HG02885 (cell line): ENCODE measurements at regions not wholly inside any gene's neighbourhood (a gene's known extent, or its start where the extent isn't known, plus 50 kb on each side); places are given as distances from the start of the nearest gene placed in this dataset.

Experiments
- ATAC-seq: cut with Tn5 transposase; IDR thresholded peaks from one replicate; pipeline ENCODE4 v1.9.1; 2021; ENCODE audit warnings: mild to moderate bottlenecking; ENCODE audit not compliant: unreplicated experiment, poor library complexity

DNA sequence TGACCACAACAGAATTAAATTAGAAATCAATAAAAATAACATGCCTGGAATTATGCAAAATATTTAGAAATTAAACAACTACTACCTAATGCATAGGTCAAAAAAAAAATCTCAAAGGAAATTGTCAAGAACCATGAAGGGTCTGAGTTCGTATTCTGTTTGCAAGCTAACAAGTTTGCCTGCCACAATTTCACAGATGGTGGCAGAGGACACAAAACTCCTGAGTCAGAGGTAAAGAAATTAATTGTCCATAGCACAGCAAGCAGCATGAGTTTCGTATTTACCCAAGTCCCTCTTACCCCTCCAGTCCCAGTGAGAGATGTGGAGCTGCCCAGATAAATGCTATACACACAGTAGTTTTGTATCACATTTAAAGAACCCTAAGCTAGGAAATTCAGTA is 675.9 kb downstream of the UQCRFS1 start:
- ATAC-seq, result no peak

DNA sequence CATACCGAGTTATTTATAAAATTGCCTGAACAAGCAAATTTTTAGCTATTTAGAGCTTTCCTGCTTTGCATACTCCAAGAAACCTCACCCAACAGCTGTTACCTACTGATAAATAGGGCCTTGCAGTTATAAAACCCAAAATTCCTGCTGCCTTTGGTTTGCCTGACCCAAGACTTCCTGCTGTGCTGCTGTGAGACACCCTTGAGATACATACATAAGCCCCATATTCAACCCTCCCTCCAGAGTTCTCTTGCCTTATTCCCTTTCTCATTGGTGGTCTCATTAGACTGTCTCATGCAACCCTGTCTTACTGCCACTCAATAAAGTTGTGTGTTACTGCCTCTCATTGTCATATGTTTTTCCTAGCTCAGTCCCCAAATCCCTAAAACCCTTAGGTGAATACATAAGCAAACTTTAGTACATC is 677.6 kb downstream of the UQCRFS1 start:
- ATAC-seq, result no peak

DNA sequence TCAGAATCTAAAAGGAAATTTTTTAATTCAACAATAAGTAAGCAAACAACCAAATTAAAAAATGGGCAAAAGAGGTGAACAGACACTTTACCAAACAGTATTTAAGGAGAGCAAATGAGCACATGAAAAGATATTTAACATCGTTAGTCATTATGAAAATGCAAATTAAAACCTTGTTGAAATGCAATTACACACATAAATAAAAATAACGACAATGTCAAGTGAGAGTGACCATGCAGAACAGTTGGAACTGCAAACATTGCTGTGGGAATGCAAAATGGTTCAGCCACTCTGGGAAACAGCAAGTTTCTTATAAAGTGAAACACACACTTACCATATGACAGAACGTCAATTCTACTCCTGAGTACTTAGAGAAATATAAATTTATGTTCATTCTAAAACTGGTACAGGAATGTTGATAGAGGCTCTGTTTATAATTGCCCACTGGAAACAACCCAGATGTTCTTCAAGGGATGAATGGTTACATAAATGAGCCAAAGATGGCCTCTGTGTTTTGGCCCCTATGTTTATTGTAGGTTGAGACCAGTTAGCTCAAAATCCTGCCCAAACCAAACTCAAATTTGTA is 678.1 kb downstream of the UQCRFS1 start:
- ATAC-seq, result no peak

DNA sequence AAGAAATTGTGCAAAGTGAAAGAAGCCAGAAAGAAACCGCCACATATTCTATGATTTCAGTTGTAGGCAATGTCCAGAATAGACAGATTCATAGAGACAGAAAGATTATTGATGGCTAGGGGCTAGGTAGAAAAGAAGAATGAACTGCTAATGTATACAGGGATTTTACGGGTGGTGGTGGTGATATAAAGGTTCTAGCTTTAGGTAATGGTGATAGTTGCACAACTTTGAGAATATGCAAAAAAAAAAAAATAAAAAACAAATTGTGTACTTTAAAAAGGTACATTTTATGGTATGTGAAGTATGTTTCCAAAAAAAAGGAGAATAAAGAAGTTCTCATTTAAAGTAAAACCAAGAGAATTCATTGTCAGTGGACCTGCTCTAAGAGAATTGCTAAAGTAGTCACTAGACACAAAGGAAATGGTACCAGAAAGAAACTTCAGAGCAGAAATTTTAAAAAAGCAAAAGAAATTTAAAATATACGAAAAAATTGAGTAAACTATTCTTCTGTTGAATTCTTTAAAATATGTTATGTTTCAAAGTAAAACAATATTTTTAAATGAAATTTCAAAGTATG is 680.1 kb downstream of the UQCRFS1 start:
- no peak for ATAC-seq

DNA sequence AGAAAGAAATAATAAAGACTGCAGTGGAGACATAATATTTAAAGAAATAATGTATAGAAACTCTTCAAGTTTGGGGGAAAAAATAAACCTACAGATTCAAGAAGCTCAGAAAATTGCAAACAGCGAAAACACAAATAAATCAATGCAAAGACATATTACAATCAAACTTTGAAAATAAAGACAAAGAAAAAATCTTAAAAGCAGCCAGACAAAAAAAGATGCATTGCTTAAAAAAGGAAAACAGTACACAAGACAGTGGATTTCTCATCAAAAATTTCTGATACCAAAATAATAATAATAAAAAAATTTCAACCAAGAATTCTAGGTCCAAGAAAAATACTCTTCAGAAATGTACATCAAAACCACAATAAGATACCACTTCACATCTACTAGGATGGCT is 681.0 kb downstream of the UQCRFS1 start:
- no peak for ATAC-seq

DNA sequence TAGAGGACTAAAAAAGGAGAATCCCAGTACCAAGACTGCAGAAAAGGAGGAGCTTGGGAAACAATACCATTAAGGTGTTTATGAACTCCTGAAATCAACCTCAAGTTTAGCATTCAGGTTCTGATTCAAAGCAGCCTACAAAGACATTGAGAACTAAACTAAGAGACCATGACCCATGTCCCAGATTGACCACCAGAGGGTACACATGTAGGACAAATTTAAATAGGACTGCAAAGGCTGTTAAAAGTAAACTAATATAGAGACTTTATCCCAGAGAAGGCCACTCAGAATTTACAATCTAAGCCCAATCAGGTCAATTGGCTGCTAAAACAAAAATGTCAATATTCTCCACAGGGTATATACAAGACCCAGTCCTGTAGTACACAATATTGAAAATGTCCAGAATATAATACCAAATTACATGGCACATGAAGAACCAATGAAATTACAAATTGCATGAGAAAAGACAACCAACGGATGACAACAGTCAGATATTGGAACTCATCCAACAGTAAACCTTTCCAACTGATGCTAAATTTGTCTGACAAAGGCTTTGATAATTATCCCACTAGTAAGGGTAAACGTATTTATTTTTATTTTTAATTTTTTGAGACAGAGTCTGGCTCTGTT is 682.4 kb downstream of the UQCRFS1 start:
- no peak for ATAC-seq

DNA sequence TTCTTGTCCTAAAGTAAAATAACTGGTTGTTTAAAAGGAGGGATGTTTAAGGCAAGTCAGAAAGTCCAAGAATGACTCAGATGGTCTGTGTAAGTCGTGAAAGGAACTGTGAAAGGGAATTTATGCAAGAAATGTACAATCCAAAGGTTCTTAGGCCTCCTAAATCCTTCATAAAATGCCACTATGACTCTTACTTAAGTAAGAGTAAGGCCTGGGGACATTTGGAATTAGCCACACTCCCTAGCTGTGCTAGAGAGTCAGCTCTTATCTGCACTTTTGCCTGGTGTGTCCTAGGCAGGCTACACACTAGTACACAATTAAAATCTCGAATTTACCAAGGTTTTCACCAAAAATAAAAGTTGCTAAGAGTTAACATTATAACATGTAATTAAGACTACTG is 686.9 kb downstream of the UQCRFS1 start:
- no peak for ATAC-seq

DNA sequence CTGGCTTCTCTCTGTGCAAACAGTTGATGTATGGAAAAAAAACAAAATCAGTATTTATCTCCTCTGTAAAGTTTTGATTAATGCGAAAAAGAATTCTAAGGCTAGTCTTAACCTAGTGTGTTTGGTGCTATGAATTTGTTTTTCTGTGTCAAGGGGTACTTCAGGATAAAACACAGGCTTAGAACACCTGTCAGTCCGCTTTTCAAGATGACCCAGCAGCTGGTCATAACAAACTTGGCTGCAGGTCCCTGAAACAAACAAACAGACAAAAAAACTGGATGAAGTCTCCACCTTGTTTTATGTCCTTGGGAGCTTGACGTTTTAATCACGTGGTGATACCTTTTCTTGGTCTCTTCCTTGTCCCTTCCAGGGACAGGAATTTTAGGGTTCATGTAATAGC is 689.3 kb downstream of the UQCRFS1 start:
- ATAC-seq, result no peak

DNA sequence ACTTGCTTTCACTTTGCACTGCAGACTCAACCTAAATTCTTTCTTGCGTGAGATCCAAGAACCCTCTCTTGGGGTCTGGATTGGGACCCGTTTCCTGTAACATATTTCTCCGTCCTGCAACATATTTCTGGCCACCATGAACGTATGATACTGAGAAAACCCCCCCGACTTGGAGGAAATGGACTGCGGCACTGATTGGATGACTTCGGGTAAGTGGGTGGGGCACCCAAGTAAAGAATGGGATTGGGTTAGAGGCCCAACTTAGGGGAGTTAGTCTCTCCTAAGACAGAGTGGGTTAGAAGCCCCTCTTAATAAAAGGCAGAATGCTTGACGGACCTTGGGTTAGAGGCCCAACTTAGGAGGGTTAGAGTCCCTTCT is 690.4 kb downstream of the UQCRFS1 start:
- ATAC-seq, result no peak

DNA sequence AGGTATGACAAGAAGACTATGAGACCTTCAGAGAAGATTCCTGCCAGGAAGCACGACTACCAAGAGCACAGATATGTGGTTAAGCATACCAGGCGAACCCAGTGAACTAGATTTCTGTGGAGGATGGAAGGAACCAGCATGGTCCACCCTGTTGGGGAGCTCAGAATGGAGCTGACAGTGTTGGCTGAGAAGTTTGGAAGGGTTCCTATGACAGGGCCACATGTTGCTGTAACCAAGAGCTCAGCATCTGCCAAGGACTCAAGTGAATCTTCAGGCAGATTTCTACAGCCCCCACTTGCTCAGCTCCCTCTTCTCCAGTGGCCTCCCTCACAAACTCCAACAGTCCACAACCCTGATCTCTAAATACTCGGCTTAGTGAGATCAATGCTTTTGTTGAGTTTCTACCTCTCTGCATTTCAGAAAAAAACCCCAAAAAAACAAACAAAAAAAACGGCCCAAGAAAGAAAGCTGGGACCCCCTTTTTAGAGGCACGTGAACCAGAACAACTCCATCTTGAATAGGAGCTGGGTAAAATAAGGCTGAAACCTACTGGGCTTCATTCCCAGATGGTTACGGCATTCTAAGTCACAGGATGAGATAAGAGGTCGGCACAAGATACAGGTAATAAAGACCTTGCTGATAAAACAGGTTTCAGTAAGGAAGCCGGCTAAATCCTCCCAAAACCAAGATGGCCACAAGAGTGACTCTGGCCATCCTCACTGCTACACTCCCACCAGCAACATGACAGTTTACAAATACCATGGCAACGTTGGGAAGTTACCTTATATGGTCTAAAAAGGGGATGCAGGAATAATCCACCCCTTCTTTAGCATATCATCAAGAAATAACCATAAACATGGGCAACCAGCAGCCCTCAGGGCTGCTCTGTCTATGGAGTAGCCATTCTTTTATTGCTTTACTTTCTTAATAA is 691.1 kb downstream of the UQCRFS1 start:
- no peak for ATAC-seq

DNA sequence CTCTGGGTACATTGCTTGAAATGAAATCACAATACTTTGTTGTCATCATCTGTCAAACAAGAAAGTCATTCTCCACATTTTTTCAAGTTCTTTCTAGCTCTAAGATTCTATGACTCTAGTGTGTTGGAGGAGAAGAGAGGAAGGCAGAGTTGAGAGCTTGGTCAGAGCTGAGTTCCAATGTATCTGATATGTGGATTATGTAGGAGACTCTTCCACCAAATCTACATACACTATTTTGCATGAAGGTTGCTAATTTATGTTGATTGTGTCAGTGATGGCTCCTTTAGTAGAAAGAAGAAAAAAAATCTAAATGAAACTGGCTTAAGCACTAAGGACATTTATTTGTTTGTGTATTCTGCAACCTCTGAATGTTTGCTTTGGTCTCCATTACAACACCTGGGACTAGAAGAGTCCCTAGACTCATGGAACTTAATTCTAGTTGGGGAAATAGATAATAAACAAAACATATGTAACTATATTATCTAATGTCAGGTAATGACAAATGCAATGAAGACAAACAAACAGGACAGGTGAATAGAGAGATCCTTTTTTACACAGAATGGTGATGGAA is 691.9 kb downstream of the UQCRFS1 start:
- no peak for ATAC-seq

DNA sequence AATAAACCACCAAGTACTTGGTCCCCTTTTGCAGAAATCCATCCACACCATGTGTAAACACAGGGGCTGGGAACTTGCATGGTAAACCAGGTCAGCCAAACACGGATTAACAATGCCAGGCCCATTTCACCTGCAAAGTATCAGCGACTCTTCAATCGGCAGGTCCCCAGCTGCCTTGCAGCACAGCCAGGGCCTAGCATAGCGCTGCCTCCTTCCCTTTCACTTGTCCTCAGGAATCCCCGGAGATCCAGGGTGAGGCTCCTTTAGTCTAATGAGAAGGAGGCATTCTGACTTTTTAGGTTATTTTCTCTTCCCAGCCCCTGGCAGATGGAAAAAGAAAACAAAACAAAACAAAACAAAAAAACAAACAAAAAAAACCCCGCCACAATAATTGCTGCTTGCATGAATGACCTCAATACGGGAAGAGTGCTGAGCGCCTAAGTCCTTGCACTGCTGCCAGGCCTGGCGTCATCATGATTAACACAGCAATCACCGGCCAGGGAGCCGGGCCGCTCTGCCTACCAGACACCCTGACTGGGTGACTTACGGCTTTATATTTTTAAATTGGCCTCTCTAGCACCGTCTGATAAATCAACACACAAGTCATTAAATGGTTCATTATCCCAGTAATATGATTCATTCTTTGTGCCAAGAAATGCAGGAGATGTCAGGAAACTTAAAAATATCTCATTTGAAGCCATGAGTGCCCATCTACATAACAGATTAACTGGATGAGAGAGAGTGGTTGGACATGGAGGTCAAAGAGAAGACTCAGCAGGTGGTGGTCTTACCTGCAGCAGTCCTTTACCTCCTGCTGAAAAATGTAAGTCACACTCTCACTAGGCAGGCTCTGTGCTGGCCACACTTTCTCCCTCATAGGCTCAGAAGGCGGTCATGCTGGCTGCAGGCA is 692.7 kb downstream of the UQCRFS1 start:
- ATAC-seq, result no peak

DNA sequence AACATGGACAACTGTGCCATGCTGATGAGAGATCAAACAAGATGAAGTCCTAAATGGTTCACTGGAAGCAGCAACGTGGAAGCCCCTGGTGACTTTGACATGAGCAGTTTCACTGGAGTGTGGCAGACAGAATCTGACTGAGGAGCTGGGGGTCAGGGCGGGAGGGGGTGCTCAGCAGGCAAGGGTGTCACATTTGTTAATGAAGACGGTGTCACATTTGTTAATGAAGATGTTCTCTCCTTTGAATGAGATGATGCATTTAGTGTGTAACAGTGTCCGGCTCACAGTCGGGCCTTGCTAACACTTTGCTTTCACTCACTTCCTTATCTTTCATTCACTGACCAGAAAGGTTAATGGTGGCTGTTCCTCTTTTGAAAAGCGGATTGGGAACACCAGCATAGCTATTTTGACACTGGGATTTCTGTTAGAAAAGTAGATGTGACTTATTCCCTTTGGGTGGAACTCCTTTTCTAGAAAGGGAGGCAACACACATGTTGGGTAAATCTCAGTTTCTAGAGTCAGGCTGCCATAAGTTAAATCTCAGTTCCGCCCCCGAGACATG is 693.7 kb downstream of the UQCRFS1 start:
- ATAC-seq, result no peak

DNA sequence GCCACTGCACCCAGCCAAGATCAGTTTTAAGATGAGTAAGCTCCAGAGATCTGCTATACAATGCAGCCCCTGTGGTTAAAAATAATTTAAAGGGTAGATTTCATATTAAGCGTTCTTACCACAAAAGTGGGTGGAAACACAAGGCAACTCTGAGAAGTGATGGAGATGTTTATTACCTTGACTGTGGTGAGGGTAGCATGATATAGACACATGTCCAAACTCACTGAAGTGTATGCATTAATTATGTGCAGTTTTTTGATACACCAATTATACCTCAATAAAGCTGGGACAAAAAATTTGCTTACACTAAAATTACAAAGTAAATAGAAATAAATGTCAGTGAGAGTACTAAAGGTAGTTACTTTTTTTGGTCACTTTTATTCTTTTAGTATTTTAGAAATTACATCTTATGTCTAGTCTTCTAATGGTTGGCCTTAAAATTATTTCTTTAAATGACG is 696.5 kb downstream of the UQCRFS1 start:
- ATAC-seq, result no peak

DNA sequence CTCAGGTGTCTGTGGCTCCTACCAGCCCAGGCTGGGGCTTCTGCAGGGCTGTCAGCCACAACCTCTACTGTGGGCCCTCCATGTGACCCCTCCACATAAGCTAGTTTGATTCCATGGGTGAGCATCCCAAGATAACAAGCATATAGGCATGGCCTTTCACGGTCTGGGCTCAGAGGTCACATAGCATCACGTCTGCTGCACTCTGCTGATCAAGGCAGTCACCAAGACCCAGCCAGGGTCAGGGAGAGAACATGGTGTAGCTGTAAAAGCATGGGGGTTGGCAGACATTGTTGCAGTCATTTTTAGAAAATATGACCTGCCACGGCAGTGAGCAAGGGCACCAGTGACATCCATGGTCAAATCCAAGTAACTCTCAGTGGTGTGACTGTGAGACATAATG is 698.8 kb downstream of the UQCRFS1 start:
- no peak for ATAC-seq

DNA sequence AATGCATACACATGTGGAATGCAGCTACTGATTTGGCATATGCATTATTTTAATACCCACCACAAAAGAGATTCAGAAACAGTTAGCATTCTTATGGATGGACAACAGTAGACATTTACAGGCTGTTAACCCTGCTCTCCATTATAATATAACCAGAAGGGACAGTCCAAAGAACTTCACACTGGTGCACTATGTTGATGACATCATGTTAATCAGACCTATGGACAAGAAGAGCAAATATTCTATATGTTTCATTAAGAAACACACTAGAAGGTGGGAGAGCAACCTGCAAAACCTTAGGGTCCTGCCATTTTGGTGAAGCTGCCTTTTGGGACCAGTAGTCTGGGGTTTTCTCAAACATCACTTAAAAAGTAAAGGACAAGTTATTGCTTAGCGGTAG is 701.3 kb downstream of the UQCRFS1 start:
- ATAC-seq, result no peak

DNA sequence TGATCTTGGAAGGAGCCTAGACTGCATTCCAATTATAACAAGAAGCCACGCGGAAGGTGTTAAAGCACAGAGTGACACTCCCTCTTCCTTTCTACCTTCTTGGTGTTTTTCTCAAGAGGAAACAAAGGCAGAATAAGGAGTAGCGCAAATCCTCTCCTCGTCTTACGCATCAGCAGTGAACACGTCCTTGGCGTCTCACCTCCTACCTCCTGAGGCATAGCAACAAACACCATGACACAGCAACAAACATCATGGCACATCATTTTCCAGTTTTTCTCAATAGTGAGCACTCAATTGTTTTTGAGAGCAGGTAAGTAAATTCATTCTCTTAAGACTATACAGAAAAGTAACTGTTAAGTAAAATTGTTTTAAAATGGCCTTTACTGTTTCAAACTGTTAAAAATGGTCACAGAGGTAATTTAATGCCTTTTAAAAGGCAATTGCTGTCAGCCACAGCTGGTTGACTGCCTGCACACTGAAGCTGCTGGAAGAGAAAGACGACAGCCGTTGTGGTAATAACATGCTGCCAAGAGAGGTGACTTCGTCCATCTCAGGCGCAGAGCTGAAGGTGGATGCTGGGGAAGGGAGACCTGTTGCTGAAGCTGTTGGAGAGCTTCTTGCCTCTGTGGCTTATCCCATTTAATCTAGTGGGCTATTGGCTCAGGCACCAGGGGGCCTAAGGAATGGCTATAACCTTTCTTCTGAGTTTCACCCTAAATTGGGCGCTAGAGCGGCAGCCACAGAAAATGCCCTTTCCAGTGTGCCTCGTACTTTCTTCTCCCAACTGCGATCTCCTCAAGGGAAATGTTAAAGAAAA is 703.7 kb downstream of the UQCRFS1 start:
- ATAC-seq, result no peak

DNA sequence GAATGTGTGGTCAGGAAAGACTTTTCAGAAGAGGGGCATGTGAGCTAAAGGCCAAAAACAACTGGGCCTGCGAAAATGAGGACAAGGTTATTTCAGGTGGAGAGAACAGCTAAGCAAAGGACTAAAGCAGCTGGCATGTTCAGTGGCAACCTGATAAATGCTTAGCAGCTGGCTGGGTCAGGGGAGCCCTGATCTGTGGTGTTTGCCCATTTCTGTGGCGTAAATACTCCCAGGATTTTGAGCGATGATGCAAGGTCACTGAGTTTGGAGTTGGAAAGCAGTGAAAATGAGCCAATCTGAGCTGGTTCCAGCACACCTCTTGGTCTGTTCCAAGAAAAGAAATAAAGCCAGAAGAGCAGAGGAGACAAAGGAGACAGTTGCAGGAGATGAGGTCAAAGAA is 704.3 kb downstream of the UQCRFS1 start:
- no peak for ATAC-seq

DNA sequence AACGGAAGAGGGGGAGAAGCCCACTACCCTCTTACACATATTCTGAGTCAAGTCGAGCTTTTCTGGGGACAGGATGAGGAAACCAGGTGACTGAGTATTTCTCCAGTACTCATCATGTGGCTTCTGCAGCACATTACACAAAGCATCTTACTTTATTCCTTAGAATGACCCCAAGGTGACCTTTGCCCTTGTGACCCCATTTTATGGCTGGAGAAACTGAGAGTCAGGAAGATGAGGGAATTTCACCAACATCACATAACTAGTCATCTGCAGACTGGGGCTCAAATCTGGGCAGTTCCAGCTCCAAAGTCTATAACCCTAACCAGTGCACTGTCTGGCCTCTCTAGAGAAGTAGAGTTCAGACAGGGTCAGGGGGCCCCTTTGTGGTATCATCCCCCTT is 707.0 kb downstream of the UQCRFS1 start:
- no peak for ATAC-seq
